ENCODE measurements at regions not wholly inside any gene's neighbourhood (a gene's known extent, or its start where the extent isn't known, plus 50 kb on each side); places are given as distances from the start of the nearest gene placed in this dataset.

DNA sequence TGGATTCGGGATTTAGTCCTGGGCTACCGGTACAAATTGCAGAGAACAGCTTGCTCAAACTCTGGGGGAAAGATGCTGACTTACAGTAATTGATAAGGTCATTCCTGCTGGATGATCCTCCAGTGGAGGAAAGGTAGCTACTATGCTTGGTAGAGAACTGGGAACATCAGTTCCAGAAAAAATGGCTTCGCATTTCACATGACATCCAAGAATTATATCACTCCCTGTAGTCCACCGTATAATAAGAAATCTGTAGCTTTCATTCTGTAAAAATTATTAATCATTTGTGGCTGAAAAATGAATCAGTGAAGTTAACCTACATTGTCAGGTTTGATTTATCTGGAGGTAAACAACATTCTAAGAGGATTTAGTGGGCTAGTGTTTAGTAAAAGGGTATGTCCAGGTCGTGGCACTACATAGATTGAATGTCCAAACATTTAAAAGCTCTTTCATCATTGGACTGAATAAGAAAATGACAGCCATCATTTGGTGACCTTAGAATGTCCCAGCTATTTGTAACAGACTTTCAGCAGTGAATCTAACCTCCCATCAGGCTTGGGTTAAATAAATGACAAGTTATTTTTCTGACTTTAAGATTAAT, 203.2 kb upstream of the TMCO5A start:
- H4K20me1 ChIP-seq (ENCODE audit: low read depth): no peaks in the 10 kb centered on the region
- H3K36me3 Mint-ChIP-seq: no peaks in the 10 kb centered on the region
- H3K27me3 Mint-ChIP-seq (ENCODE audit: insufficient read depth, low read depth): no peaks in the 10 kb centered on the region
- H3K79me2 ChIP-seq (ENCODE audit: low read depth): no peaks in the 10 kb centered on the region
- no peaks in the 10 kb centered on the region for H3K4me1 Mint-ChIP-seq
- no peak overlapping the region for H3K9ac ChIP-seq
- H3K4me2 ChIP-seq: no peak overlapping the region
- no peaks in the 10 kb centered on the region for H3K36me3 ChIP-seq
- no peak overlapping the region for H3K4me3 Mint-ChIP-seq
- DNase-seq (ENCODE audit: low spot score): no peak
- H2AFZ ChIP-seq (replicated peaks): peak overlapping the region; percentile 60
- H3K27me3 ChIP-seq: no peaks in the 10 kb centered on the region
- TF ChIP-seq EZH2 (IDR thresholded peaks at IDR 0.05) (no peak), CTCF (IDR thresholded peaks at IDR 0.05) (no peak), EZH2phosphoT487 (IDR thresholded peaks at IDR 0.05) (no peak)
- H3K4me3 ChIP-seq: no peak overlapping the region
- no peak overlapping the region for H3K27ac ChIP-seq
- no peaks in the 10 kb centered on the region for H3K4me1 ChIP-seq
- no peak overlapping the region for H3K27ac Mint-ChIP-seq
- H3F3A ChIP-seq (ENCODE audit: low read depth): no peaks in the 10 kb centered on the region
- no peaks in the 10 kb centered on the region for H3K9me3 Mint-ChIP-seq
- no peaks in the 10 kb centered on the region for H3K9me3 ChIP-seq (ENCODE audit: low read depth)

DNA sequence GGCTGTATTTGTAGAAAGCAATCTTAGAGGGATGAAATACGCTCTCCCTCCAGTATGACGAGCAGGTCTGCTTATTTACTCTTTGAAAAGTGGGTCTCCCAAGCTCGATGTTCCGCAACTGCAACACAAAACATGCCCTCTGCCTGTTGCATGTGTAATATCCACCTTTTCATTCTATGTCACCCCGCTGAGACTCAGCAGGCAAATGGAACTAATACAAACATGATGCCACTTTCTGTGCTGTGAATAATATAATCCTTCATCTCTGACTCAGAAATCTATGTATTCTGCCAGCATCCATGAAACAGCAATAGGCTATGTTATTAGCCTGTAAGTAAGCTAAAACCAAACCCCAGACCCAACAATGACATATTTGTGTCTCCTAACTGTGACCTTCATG, 200.8 kb upstream of the TMCO5A start:
- H3K9me3 Mint-ChIP-seq: no peaks in the 10 kb centered on the region
- DNase-seq (ENCODE audit: low spot score): no peak
- no peaks in the 10 kb centered on the region for H3K36me3 ChIP-seq
- H3K27ac ChIP-seq: no peak overlapping the region
- no peak overlapping the region for H2AFZ ChIP-seq (replicated peaks)
- H3K9ac ChIP-seq: no peak overlapping the region
- no peaks in the 10 kb centered on the region for H3K4me1 Mint-ChIP-seq
- no peaks in the 10 kb centered on the region for H4K20me1 ChIP-seq (ENCODE audit: low read depth)
- H3K79me2 ChIP-seq (ENCODE audit: low read depth): no peaks in the 10 kb centered on the region
- no peak overlapping the region for H3K4me2 ChIP-seq
- H3K27me3 Mint-ChIP-seq (ENCODE audit: insufficient read depth, low read depth): no peaks in the 10 kb centered on the region
- H3K36me3 Mint-ChIP-seq: no peaks in the 10 kb centered on the region
- H3K9me3 ChIP-seq (ENCODE audit: low read depth): no peaks in the 10 kb centered on the region
- H3K4me3 ChIP-seq: no peak overlapping the region
- H3K27ac Mint-ChIP-seq: no peak overlapping the region
- TF ChIP-seq CTCF (IDR thresholded peaks at IDR 0.05): no peak
- no peak for TF ChIP-seq EZH2phosphoT487 (IDR thresholded peaks at IDR 0.05)
- TF ChIP-seq EZH2 (IDR thresholded peaks at IDR 0.05): no peak
- no peaks in the 10 kb centered on the region for H3F3A ChIP-seq (ENCODE audit: low read depth)
- H3K27me3 ChIP-seq: no peaks in the 10 kb centered on the region
- no peaks in the 10 kb centered on the region for H3K4me1 ChIP-seq
- no peak overlapping the region for H3K4me3 Mint-ChIP-seq

DNA sequence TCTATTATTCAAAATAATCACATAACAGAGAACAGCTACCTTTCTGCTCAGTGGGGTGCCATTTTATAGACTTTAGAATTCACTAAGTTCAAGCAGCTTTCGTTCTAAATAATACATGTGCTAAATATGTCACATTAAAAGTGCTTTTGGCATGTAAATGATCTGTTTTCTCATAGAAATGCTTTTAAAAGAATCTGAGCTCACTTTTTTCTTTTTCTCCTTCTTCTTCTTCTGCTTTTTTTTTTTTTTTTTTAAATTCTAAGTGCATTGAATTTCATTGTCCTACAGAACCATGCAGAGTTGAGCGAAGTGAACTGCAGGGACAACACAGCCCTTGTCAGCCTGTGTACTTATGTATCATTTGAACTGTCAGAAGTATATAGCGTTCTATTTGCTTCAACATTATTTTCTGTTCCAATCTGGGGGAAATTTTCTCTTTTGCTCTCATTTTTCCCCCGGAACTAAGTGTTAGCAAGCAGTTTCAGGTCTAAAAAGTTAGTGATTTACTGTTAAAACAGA, 193.8 kb upstream of the TMCO5A start:
- Histone ChIP-seq H3K27me3 (no peaks in the 10 kb centered on the region), H3K36me3 (no peaks in the 10 kb centered on the region), H3K9me3 (ENCODE audit: low read depth) (no peaks in the 10 kb centered on the region), H3F3A (ENCODE audit: low read depth) (no peaks in the 10 kb centered on the region), H3K79me2 (ENCODE audit: low read depth) (no peaks in the 10 kb centered on the region), H3K4me3 (no peak overlapping the region), H3K27ac (no peak overlapping the region), H3K4me2 (no peak overlapping the region), H2AFZ (replicated peaks) (peak overlapping the region; percentile 20), H4K20me1 (ENCODE audit: low read depth) (no peaks in the 10 kb centered on the region), H3K9ac (no peak overlapping the region), H3K4me1 (no peaks in the 10 kb centered on the region)
- no peak for DNase-seq (ENCODE audit: low spot score)
- no peak overlapping the region for H3K4me3 Mint-ChIP-seq
- H3K27me3 Mint-ChIP-seq (ENCODE audit: insufficient read depth, low read depth): no peaks in the 10 kb centered on the region
- no peaks in the 10 kb centered on the region for H3K9me3 Mint-ChIP-seq
- H3K27ac Mint-ChIP-seq: no peak overlapping the region
- TF ChIP-seq EZH2 (IDR thresholded peaks at IDR 0.05): no peak
- no peak for TF ChIP-seq EZH2phosphoT487 (IDR thresholded peaks at IDR 0.05)
- no peak for TF ChIP-seq CTCF (IDR thresholded peaks at IDR 0.05)
- H3K4me1 Mint-ChIP-seq: no peaks in the 10 kb centered on the region
- no peaks in the 10 kb centered on the region for H3K36me3 Mint-ChIP-seq

Measured in neural progenitor cell (in vitro differentiated cells).